OCI-M1 (cell line): ENCODE measurements at regions not wholly inside any gene's neighbourhood (a gene's known extent, or its start where the extent isn't known, plus 50 kb on each side); places are given as distances from the start of the nearest gene placed in this dataset.
A peak's percentile ranks its signal among the peaks of the same experiment; 100 is the strongest.
"Not testable (repeated sequence)": the region's sequence is repeated elsewhere in the genome, so short reads cannot be mapped to it uniquely, and the experiment has no call there.

Experiments
- DNase-seq: peaks from one replicate; lab custom pipeline; 2025; lab: John Stamatoyannopoulos, UW

GRCh38 chr3:144821583-144821982, 850.0 kb downstream of the DIPK2A start:
- no peak for DNase-seq

DNA sequence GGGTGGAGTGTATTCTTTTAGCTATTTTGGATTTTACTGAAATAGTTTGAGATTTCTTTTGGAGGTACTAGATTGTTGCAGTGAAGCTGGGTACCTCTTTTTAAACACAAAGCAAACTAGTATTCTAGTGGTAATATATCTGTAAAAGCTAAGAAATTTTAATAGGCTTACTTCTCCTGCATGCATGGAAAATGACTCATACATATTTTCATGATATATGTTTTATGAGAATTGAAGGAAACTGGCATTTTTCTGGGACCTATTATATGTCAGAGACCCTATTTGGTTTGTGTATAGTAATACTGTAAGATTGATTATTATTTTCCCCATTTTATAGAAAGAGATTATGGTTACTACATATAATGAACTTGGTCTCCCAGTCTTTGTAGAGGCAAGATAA, 851.0 kb downstream of the DIPK2A start:
- DNase-seq, result no peak

DNA sequence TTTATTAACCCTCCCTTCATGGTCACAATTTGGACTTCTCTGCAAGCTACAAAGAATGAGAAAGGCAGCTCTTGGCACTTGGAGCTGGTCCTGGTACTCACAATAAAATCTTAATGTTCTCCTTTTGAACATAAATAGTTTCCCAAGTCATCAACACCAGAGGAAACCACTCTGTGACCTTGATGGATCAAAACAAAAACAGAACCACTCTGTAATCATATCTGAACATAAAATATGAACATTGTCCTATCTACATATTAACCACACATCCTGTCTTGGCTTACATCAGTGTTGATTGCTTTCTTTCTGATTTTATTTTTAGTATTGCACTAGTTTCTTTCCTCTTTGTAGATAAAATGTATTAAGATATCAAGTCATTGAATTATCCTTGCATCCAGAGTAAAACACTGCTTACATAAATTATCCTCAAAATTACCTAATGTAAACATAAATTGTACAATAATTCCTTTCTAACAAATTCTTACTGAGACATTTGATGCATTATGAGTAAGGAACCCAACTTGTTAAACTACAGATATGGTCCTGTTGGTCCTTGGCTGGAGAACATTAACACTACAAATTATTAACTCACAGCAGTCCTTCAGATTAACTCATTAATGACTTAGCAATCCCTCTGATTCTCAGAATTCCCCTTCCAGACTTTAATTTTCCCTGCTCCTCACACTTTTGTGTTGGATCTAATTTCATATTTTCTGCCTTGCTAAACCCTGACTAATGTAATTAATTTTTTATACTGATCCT, 860.5 kb downstream of the DIPK2A start:
- DNase-seq, result no peak

- no peak for DNase-seq
These were observed 868.4 kb downstream of the DIPK2A start for GRCh38 chr3:144839991-144840390.

- peak; percentile 59 for DNase-seq
These were observed 869.2 kb downstream of the DIPK2A start for GRCh38 chr3:144840866-144841265.

DNA sequence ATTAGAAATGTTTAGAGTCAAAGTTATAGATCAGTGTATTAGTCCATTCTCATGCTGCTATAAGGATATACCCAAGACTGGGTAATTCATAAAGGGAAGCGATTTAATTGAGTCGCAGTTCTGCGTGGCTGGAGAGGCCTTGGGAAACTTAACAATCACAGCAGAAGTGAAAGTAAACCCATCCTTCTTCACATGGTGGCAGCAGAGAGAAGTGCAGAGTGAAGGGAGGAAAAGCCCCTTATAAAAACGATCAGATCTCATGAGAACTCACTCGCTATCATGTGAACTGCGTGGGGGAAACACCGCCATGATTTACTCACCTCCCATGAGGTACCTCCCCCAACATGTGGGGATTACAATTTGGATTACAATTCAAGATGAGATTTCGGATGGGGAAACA, 871.5 kb downstream of the DIPK2A start:
- peak; percentile 27 for DNase-seq

DNA sequence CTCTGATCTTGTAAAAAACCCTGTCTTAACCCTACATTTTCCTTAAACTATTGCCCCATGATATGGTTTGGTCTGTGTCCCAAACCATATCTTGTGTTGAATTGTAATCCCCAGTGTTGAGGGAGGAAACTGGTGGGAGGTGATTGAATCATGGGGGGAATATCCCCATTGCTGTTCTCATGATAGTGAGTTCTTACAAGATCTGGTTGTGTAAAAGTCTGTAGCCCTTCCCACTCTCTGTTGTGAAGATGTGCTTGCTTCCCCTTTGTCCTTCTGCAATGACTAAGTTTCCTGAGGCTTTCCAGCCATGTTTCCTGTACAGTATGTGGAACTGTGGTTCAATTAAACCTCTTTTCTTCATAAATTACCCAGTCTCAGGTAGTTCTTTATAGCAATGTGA, 881.4 kb downstream of the DIPK2A start:
- DNase-seq, result no peak

DNA sequence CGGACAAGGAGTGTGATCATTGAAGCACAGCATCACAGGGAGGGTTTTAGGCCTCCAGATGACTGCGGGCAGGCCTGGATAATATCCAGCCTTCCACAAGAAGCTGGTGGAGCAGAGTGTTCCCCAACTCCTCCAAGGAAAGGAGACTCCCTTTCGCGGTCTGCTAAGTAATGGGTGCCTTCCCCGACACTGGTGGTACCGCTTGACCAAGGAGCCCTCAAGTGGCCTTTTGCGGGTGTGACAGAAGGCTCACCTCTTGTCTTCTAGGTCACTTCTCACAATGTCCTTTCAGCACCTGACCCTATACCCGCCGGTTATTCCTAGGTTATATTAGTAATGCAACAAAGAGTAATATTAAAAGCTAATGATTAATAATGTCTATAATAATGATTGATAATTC, 882.4 kb downstream of the DIPK2A start:
- DNase-seq, result not testable (repeated sequence)

- DNase-seq, result no peak
These were observed 887.5 kb downstream of the DIPK2A start for GRCh38 chr3:144859161-144859560.

DNA sequence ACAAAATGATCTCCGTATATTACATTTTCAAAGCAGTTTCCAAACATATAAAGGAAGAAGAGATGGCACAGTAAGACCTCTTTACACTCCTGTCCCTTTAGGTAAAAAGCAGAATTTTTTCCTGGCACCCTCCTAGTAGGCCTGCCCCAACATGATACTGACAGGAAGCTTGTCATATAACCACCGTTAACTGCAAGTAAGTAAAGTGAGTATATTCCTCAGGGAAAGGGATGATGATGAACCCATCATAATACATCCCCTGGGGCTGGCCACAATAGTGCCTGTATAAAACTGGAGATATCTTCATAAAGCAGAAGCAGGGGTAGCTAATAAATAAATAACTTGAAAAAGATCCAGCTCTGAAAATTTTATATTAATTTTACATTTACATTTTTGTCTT, 893.0 kb downstream of the DIPK2A start:
- no peak for DNase-seq

DNA sequence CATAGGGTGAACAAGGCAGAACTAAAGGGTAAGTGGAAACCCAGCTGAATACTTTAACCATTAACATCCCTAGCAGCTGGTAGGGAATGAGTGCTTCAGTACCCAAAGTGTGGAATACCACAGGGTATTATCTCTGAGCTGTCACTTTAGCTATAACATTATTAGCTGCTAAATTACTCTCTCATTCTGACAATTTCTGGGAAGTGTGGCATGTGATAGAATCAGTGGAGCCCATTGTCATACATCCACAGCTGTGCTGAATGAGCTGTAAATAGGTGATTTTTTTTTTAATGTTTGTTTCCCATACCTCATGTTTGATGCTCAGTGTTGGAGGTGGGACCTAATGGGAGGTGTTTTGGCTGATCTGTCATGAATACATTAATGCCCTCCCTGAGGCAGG, 894.3 kb downstream of the DIPK2A start:
- no peak for DNase-seq

DNA sequence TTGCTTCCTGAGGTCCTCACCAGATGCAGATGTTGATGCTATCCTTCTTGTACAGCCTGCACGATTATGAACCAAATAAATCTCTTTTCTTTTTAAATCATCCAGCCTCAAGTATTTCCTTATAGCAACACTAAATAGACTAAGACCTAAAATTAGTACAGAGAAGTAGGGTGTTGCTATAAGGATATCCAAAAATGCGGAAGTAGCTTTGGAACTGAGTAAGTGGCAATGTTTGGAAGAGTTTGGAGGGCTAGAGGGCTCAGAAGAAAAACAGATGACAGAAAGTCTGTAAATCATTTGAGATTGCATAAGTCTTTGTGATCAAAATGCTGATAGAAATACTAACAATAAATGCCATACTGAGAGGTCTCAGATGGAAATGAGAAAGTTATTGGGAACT, 894.9 kb downstream of the DIPK2A start:
- DNase-seq, result no peak

GRCh38 chr3:144868506-144868905, 896.9 kb downstream of the DIPK2A start:
- DNase-seq, result no peak

DNA sequence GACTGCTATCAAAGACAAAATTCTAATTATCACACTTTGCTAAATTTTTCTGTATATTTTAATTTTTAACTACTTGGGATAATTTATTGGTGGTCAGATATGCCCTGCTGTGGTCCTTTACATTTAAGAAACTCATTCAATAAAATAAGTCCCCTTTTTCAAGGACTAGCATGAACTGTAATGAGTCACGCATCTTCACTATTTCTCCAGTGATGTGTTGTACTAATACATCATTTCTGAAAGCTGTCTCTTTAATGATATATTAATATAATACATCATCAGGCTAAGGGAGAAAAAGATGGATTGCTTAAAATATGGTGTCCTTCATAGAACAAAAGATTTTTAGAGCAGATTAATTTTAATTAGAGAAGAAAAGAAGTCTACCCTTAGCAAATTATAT, 901.4 kb downstream of the DIPK2A start:
- no peak for DNase-seq

DNA sequence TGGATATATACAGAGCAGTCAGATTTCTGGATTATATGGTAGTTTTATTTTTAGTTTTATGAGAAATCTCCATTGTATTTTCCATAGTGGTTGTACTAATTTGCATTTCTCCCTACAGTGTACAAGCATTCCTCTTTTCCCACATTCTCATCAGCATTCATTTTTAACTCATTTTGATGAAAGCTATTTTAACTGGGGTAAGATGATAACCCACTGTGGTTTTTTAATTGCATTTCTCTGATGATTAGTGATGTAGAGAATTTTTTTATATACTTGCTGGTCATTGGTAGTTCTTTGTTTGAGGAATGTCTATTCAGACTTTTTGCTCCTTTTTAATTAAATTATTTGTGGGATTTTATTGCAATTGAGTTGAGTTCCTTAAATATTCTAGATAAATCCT, 903.6 kb downstream of the DIPK2A start:
- no peak for DNase-seq

DNA sequence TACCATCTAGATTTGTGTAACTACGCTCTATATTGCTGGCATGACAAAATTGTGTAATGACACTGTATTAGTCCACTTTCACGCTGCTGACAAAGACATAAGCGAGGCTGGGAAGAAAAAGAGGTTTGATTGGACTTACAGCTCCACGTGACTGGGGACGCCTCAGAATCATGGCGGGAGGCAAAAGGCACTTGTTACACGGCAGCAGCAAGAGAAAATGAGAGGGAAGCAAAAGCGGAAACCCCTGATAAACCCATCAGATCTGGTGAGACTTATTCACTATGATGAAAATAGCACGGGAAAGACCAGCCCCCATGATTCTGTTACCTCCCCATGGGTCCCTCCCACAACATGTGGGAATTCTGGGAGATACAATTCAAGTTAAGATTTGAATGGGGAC, 905.7 kb downstream of the DIPK2A start:
- no peak for DNase-seq

DNA sequence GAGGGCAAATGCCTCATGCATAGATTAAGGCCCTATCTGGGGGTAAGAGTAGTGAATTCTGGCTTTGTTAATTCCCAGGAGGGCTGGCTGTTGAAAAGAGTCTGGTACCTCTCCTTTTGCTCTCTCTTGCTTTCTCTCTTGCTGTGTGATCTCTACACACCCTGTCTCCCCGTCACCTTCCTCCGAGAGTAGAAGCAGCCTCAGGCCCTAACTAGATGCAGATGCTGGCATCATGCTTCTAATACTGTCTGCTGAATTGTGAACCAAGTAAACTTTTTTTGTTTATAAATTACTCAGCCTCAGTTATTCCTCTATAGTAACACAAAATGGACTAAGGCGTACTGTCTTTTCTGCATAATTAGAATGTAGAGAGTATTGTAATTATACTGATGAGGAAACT, 908.1 kb downstream of the DIPK2A start:
- no peak for DNase-seq

GRCh38 chr3:144893980-144894379, 922.4 kb downstream of the DIPK2A start:
- DNase-seq, result no peak

GRCh38 chr3:144894576-144894975, 923.0 kb downstream of the DIPK2A start:
- DNase-seq, result no peak

GRCh38 chr3:144900366-144900765, 928.7 kb downstream of the DIPK2A start:
- no peak for DNase-seq

DNA sequence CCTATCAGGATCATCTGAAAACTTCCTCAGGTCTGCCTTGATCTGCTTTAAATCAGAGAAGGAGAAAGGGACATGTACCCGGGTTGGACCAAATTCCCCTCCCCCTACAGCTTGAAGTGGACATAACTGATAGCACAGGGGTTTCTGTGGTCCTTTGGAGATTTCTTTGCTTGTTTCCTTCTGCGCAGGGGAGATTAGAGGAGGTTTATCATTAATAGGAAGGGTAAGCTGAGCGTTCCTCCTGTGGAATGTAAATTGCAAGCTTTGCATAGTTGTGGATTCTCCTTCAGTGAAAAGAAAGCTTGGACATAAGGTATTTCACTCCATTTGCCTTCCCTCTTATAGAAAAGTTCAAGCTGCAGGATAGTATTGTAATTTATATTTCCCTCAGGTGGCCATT, 936.0 kb downstream of the DIPK2A start:
- DNase-seq, result peak; percentile 42

GRCh38 chr3:144912968-144913367, 941.3 kb downstream of the DIPK2A start:
- no peak for DNase-seq

DNA sequence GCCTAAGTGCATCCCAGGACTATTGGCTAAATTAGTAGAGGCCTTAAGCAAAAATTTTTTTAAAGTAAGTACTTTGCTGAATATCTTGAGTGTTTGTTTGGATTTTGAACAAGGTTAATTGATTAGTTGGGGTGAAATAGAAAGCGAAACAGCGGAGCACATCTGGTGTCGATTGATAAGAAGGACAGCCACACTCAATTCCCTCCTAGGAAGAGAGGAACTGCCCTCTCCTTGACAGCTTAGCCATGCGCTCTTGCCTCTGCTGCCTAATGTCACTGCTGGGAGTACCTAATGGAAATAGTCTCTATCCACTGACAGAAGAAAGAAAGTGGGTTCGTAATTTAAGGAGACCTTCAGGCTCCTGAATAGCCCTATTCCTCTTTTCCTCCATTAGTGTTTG, 943.6 kb downstream of the DIPK2A start:
- DNase-seq, result peak; percentile 92

DNA sequence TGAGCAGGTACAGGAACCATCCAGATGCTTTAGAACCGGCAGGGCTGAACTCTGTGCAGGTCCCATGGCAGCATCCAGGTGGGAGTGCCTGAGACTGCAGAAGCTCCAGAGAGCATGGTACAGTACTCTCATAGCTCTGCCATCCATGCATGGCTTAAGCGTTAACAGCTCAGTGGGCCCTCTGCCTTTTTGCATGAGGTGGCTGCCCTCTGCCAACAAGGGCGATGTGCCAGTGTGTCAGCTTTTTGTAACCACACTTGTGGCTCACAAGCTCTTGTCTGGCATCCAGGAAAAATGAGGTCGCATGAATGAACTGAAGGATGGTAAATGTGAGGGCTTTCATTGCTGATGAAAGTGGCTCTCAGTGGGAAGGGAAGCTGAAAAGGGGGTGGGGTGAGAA, 950.1 kb downstream of the DIPK2A start:
- DNase-seq, result no peak
